Caco-2 (cell line): ENCODE measurements at regions not wholly inside any gene's neighbourhood (a gene's known extent, or its start where the extent isn't known, plus 50 kb on each side); places are given as distances from the start of the nearest gene placed in this dataset.

Experiments used
- BruUV-seq: library from RNA; stranded (reverse); fragments of 400-500 nt; replicated peaks from 2 replicates; lab custom pipeline; 2021; lab: Mats Ljungman, UMichigan
- CTCF ChIA-PET: fragments of 300-600 bp; sonication (Branson Sonifier 250); formaldehyde crosslinking; loops from one replicate; lab custom pipeline; 2022; ENCODE audit warnings: antibody characterized with exemption; lab: Charles Lee
- POLR2A ChIA-PET: fragments of 300-600 bp; sonication (Branson Sonifier 250); formaldehyde crosslinking; loops from one replicate; lab custom pipeline; 2022; ENCODE audit warnings: antibody characterized with exemption; lab: Charles Lee
- DNase-seq, 2 experiments: peaks; one replicate each; pipeline versions ENCODE4 v3.0.0 to v3.0.0-alpha.2; 2020 to 2022
- H3K27me3 ChIP-seq: replicated peaks from 2 replicates; pipeline ENCODE4 v1.6.0; 2011; ENCODE audit warnings: low read length; ENCODE audit not compliant: control insufficient read depth, insufficient read depth
- H3K36me3 ChIP-seq: 2 replicates; pipeline ENCODE4 v1.5.1; 2011; ENCODE audit warnings: low read length; ENCODE audit not compliant: control insufficient read depth, insufficient read depth
- H3K4me1 ChIP-seq: fragments of 250-450 bp; sonication (Bioruptor Pico); 2 replicates; pipeline ENCODE4 v1.5.1; 2020; ENCODE audit warnings: mild to moderate bottlenecking
- H3K4me3 ChIP-seq: 2 replicates; pipeline ENCODE4 v1.5.1; 2011; ENCODE audit warnings: low read depth, mild to moderate bottlenecking, control low read depth, low read length
- H3K9me3 ChIP-seq: fragments of 250-450 bp; sonication (Bioruptor Pico); 2 replicates; pipeline ENCODE4 v1.5.1; 2020; ENCODE audit warnings: mild to moderate bottlenecking, moderate library complexity
- H3K27ac Mint-ChIP-seq: one replicate; pipeline ENCODE4 v1.8.0; 2022; ENCODE audit warnings: mixed read lengths; ENCODE audit not compliant: unreplicated experiment
- H3K27me3 Mint-ChIP-seq: one replicate; pipeline ENCODE4 v1.8.0; 2022; ENCODE audit warnings: mixed read lengths; ENCODE audit not compliant: insufficient read depth, unreplicated experiment
- H3K36me3 Mint-ChIP-seq: one replicate; pipeline ENCODE4 v1.8.0; 2022; ENCODE audit warnings: mild to moderate bottlenecking, mixed read lengths; ENCODE audit not compliant: insufficient read depth, unreplicated experiment
- H3K4me1 Mint-ChIP-seq: one replicate; pipeline ENCODE4 v1.8.0; 2022; ENCODE audit warnings: low read depth, mixed read lengths; ENCODE audit not compliant: unreplicated experiment
- H3K4me3 Mint-ChIP-seq: one replicate; pipeline ENCODE4 v1.8.0; 2022; ENCODE audit warnings: mild to moderate bottlenecking, moderate library complexity, mixed read lengths; ENCODE audit not compliant: unreplicated experiment
- H3K9me3 Mint-ChIP-seq: one replicate; pipeline ENCODE4 v1.8.0; 2022; ENCODE audit warnings: mixed read lengths; ENCODE audit not compliant: unreplicated experiment
- CTCF ChIP-seq, 2 experiments: fragments of 200-600 bp in 1 of 2; IDR thresholded peaks; 1 replicate in 1 of 2; 2 replicates in 1 of 2; pipeline versions ENCODE4 v1.5.1 to v1.8.0; 2011 to 2022; ENCODE audit warnings: antibody characterized with exemption in 1 of 2, control low read depth in 1 of 2, inconsistent platforms in 1 of 2, low read depth in 1 of 2, low read length in 1 of 2, mild to moderate bottlenecking in 1 of 2, moderate library complexity in 1 of 2; ENCODE audit not compliant: insufficient read depth in 1 of 2, severe bottlenecking in 1 of 2, unreplicated experiment in 1 of 2
- intact Hi-C: fragments of 100-400 bp; cut with micrococcal nuclease; formaldehyde crosslinking; loops from one replicate; pipeline ENCODE4 v1.10.0; 2022; ENCODE audit not compliant: unreplicated experiment

- Mint-ChIP-seq H3K27ac (no peak overlapping the region), H3K36me3 (no peaks in the 10 kb centered on the region), H3K27me3 (no peaks in the 10 kb centered on the region), H3K9me3 (no peaks in the 10 kb centered on the region), H3K4me3 (no peak overlapping the region), H3K4me1 (peaks cover under 1% of the 10 kb centered on the region)
- Histone ChIP-seq H3K4me1 (no peaks in the 10 kb centered on the region), H3K36me3 (no peaks in the 10 kb centered on the region), H3K9me3 (no peaks in the 10 kb centered on the region), H3K27me3 (no peaks in the 10 kb centered on the region), H3K4me3 (no peak overlapping the region)
- intact Hi-C loops = no loop called here
- ChIA-PET POLR2A (no interaction called here), CTCF (no interaction called here)
- DNase-seq = no peak
- BruUV-seq = no TSS peak
- TF ChIP-seq CTCF (IDR thresholded peaks at IDR 0.05; ENCODE audit: insufficient read depth in 1 of 2, low read depth in 1 of 2, low read length in 1 of 2, severe bottlenecking in 1 of 2, unreplicated experiment in 1 of 2) = no peak
Observed at GRCh38 chr1:58992643-58993042, 208.8 kb upstream of the JUN start.

GRCh38 chr1:58993403-58993802 is 209.6 kb upstream of the JUN start:
- H3K4me3 ChIP-seq = no peak overlapping the region
- CTCF ChIA-PET = no interaction called here
- TF ChIP-seq CTCF (IDR thresholded peaks at IDR 0.05; ENCODE audit: insufficient read depth in 1 of 2, low read depth in 1 of 2, low read length in 1 of 2, severe bottlenecking in 1 of 2, unreplicated experiment in 1 of 2) = no peak
- H3K36me3 Mint-ChIP-seq = no peaks in the 10 kb centered on the region
- H3K27me3 Mint-ChIP-seq = no peaks in the 10 kb centered on the region
- H3K9me3 ChIP-seq = no peaks in the 10 kb centered on the region
- POLR2A ChIA-PET = no interaction called here
- DNase-seq = no peak
- intact Hi-C loops = no loop called here
- no peaks in the 10 kb centered on the region for H3K4me1 ChIP-seq
- no peaks in the 10 kb centered on the region for H3K4me1 Mint-ChIP-seq
- no peak overlapping the region for H3K27ac Mint-ChIP-seq
- no peaks in the 10 kb centered on the region for H3K27me3 ChIP-seq
- no TSS peak for BruUV-seq
- H3K9me3 Mint-ChIP-seq = no peaks in the 10 kb centered on the region
- no peak overlapping the region for H3K4me3 Mint-ChIP-seq
- no peaks in the 10 kb centered on the region for H3K36me3 ChIP-seq

- no peak overlapping the region for H3K27ac Mint-ChIP-seq
- no peaks in the 10 kb centered on the region for H3K27me3 Mint-ChIP-seq
- TF ChIP-seq CTCF (IDR thresholded peaks at IDR 0.05; ENCODE audit: insufficient read depth in 1 of 2, low read depth in 1 of 2, low read length in 1 of 2, severe bottlenecking in 1 of 2, unreplicated experiment in 1 of 2) = no peak
- Histone ChIP-seq H3K4me3 (no peak overlapping the region), H3K4me1 (no peaks in the 10 kb centered on the region), H3K36me3 (no peaks in the 10 kb centered on the region), H3K9me3 (no peaks in the 10 kb centered on the region), H3K27me3 (no peaks in the 10 kb centered on the region)
- no TSS peak for BruUV-seq
- ChIA-PET POLR2A (no interaction called here), CTCF (no interaction called here)
- no peaks in the 10 kb centered on the region for H3K4me1 Mint-ChIP-seq
- no peaks in the 10 kb centered on the region for H3K36me3 Mint-ChIP-seq
- no peaks in the 10 kb centered on the region for H3K9me3 Mint-ChIP-seq
- H3K4me3 Mint-ChIP-seq = no peak overlapping the region
- DNase-seq = no peak
- intact Hi-C loops = no loop called here
Observed at GRCh38 chr1:58994664-58995063, 210.8 kb upstream of the JUN start.
